OCI-LY3 (cell line): ENCODE measurements at regions not wholly inside any gene's neighbourhood (a gene's known extent, or its start where the extent isn't known, plus 50 kb on each side); places are given as distances from the start of the nearest gene placed in this dataset.

Experiments
- H2AFZ ChIP-seq: fragments of 200-600, 300-600 bp; shearing (Covaris generic); 2 replicates; pipeline ENCODE4 v1.6.0; 2014; ENCODE audit warnings: antibody characterized with exemption, low read depth, low read length
- H3K27ac ChIP-seq: fragments of 200-600, 300-600 bp; sonication (generic); 2 replicates; pipeline ENCODE4 v1.5.1; 2014; ENCODE audit warnings: mild to moderate bottlenecking, low read length, moderate library complexity, mixed read lengths
- H3K27me3 ChIP-seq: fragments of 200-600, 300-600 bp; sonication (generic); 2 replicates; pipeline ENCODE4 v1.6.1; 2014; ENCODE audit warnings: low read depth, low read length, mixed read lengths
- H3K36me3 ChIP-seq: fragments of 200-600, 300-600 bp; sonication (generic); replicated peaks from 2 replicates; pipeline ENCODE3; 2014; ENCODE audit warnings: low read depth, low read length, mixed read lengths
- H3K4me1 ChIP-seq: fragments of 300-600, 200-600 bp; sonication (generic); 2 replicates; pipeline ENCODE4 v1.6.1; 2014; ENCODE audit warnings: low read length, mixed read lengths
- H3K4me2 ChIP-seq: fragments of 200-600, 300-600 bp; sonication (generic); 2 replicates; pipeline ENCODE4 v1.6.1; 2014; ENCODE audit warnings: low read length, mixed read lengths
- H3K4me3 ChIP-seq: fragments of 300-600, 200-600 bp; sonication (generic); 2 replicates; pipeline ENCODE4 v1.5.1; 2014; ENCODE audit warnings: antibody characterized with exemption, mild to moderate bottlenecking, low read length, moderate library complexity
- H3K79me2 ChIP-seq: fragments of 300-600, 200-600 bp; shearing (Covaris generic); 2 replicates; pipeline ENCODE4 v1.6.1; 2014; ENCODE audit warnings: mild to moderate bottlenecking, low read length, mixed read lengths
- H3K9ac ChIP-seq: fragments of 300-600, 200-600 bp; shearing (Covaris generic); 2 replicates; pipeline ENCODE4 v1.6.0; 2014; ENCODE audit warnings: mild to moderate bottlenecking, low read length, moderate library complexity
- H3K9me3 ChIP-seq: fragments of 200-600, 300-600 bp; shearing (Covaris generic); 2 replicates; pipeline ENCODE4 v1.6.1; 2014; ENCODE audit warnings: low read length, mixed read lengths; ENCODE audit not compliant: insufficient read depth
- H4K20me1 ChIP-seq: fragments of 200-600, 300-600 bp; sonication (generic); 2 replicates; pipeline ENCODE4 v1.6.1; 2016; ENCODE audit warnings: low read length, mixed read lengths; ENCODE audit not compliant: insufficient read depth
- CTCF ChIP-seq: fragments of 200-600, 300-600 bp; sonication (generic); IDR thresholded peaks from 2 replicates; pipeline ENCODE4 v1.5.1; 2014; ENCODE audit warnings: antibody characterized with exemption, low read length, low read depth
- EZH2phosphoT487 ChIP-seq: fragments of 200-600 bp; shearing (Covaris generic); IDR thresholded peaks from 2 replicates; pipeline ENCODE4 v1.6.1; 2018; ENCODE audit warnings: antibody characterized with exemption, mixed run types, low read depth

DNA sequence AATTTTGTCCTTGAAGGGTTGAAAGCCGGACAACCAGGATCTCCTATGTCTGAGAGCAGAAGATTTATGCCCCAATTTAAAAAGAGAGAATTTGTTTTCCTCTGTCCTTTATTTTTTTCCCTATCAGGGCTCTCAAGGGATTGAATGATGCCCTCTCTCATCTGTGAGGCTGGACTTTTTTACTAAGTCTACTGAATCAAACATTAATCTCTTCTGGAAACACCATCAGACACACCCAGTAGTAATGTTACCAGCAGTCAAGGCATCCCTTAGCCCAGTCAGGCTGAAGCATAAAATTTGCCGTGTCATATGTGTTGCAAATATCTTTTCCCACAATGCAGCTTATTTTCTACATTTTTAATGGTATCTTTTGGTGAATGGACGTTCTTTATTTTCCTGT, 1497.9 kb downstream of the MAT2B start:
- H3K27ac ChIP-seq: no peak overlapping the region
- no peaks in the 10 kb centered on the region for H3K9me3 ChIP-seq
- no peak overlapping the region for H3K4me2 ChIP-seq
- H3K36me3 ChIP-seq: no peaks in the 10 kb centered on the region
- H3K4me1 ChIP-seq: no peaks in the 10 kb centered on the region
- no peak overlapping the region for H2AFZ ChIP-seq
- no peak overlapping the region for H3K9ac ChIP-seq
- H3K27me3 ChIP-seq: no peaks in the 10 kb centered on the region
- H3K4me3 ChIP-seq: no peak overlapping the region
- no peaks in the 10 kb centered on the region for H3K79me2 ChIP-seq
- H4K20me1 ChIP-seq: no peaks in the 10 kb centered on the region
- no peak for TF ChIP-seq EZH2phosphoT487
- TF ChIP-seq CTCF: no peak

GRCh38 chr5:165004175-165004574, 1498.8 kb downstream of the MAT2B start:
- Histone ChIP-seq H2AFZ (no peak overlapping the region), H3K9ac (no peak overlapping the region), H3K27me3 (no peaks in the 10 kb centered on the region), H3K9me3 (no peaks in the 10 kb centered on the region), H3K27ac (no peak overlapping the region), H4K20me1 (no peaks in the 10 kb centered on the region), H3K4me1 (no peaks in the 10 kb centered on the region), H3K4me2 (no peak overlapping the region), H3K79me2 (no peaks in the 10 kb centered on the region), H3K36me3 (no peaks in the 10 kb centered on the region), H3K4me3 (no peak overlapping the region)
- TF ChIP-seq EZH2phosphoT487: no peak

DNA sequence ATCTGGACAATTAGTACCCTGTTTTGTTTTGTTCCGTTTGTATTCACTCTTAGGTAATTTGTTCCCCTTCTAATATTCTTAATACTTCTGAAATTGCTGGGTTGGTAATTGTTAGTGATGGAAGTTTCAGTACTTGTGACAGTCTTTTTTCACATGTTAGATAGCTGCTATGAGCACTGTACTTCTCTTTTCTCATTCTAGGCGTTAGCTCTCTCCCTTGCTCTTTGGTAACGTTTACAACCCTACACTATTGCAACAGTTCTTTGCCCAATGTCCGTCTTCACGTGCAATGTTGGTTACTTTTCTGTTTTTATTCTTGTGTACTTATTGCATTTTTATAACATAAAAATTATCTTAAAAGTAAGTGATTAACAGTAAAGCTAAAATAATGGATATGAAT, 1509.0 kb downstream of the MAT2B start:
- Histone ChIP-seq H3K9ac (no peak overlapping the region), H3K4me1 (no peaks in the 10 kb centered on the region), H4K20me1 (no peaks in the 10 kb centered on the region), H3K36me3 (no peaks in the 10 kb centered on the region), H3K27ac (no peak overlapping the region), H3K4me3 (no peak overlapping the region), H3K9me3 (no peaks in the 10 kb centered on the region), H2AFZ (no peak overlapping the region), H3K27me3 (no peaks in the 10 kb centered on the region), H3K79me2 (no peaks in the 10 kb centered on the region), H3K4me2 (no peak overlapping the region)
- TF ChIP-seq EZH2phosphoT487: no peak
- TF ChIP-seq CTCF: no peak

GRCh38 chr5:165015126-165015525, 1509.7 kb downstream of the MAT2B start:
- Histone ChIP-seq H3K36me3 (no peaks in the 10 kb centered on the region), H4K20me1 (no peaks in the 10 kb centered on the region), H3K9ac (no peak overlapping the region), H3K9me3 (no peaks in the 10 kb centered on the region), H3K27me3 (no peaks in the 10 kb centered on the region), H3K27ac (no peak overlapping the region), H3K79me2 (no peaks in the 10 kb centered on the region), H3K4me2 (no peak overlapping the region), H3K4me3 (no peak overlapping the region), H2AFZ (no peak overlapping the region), H3K4me1 (no peaks in the 10 kb centered on the region)
- TF ChIP-seq EZH2phosphoT487 (no peak), CTCF (no peak)

- Histone ChIP-seq H3K4me1 (no peaks in the 10 kb centered on the region), H3K79me2 (no peaks in the 10 kb centered on the region), H4K20me1 (no peaks in the 10 kb centered on the region), H3K4me2 (no peak overlapping the region), H3K9ac (no peak overlapping the region), H3K9me3 (no peaks in the 10 kb centered on the region), H2AFZ (no peak overlapping the region), H3K27me3 (no peaks in the 10 kb centered on the region), H3K4me3 (no peak overlapping the region), H3K36me3 (no peaks in the 10 kb centered on the region), H3K27ac (no peak overlapping the region)
- TF ChIP-seq EZH2phosphoT487 (no peak), CTCF (no peak)
Measured at GRCh38 chr5:165015547-165015946, 1510.1 kb downstream of the MAT2B start.
